Natural killer cell treated with Interleukin-12 subunit alpha and Interleukin-12 subunit beta and Interleukin-15 and Interleukin-18, amount 100 ng/mL, for 72 hours (primary cell): ENCODE measurements at regions not wholly inside any gene's neighbourhood (a gene's known extent, or its start where the extent isn't known, plus 50 kb on each side); places are given as distances from the start of the nearest gene placed in this dataset.
A peak's percentile ranks its signal among the peaks of the same experiment; 100 is the strongest.

ENCODE experiments used
- ATAC-seq, 2 donors: fragments of 150-1000 bp; cut with Tn5 transposase in 1 of 2; sonication (Bioruptor Pico), chemical (Tn5 transposase) in 1 of 2; 2 replicates each; pipeline ENCODE4 v1.10.0; 2021
- DNase-seq: peaks from one replicate; pipeline ENCODE4 v3.0.0; 2022; ENCODE audit warnings: low spot score
- H3K27ac Mint-ChIP-seq, 2 donors: 1 replicate in 1 of 2; 2 replicates in 1 of 2; pipeline ENCODE4 v1.8.0; 2022; ENCODE audit warnings: mixed read lengths in 2 of 2, mild to moderate bottlenecking in 1 of 2, moderate library complexity in 1 of 2
- H3K27me3 Mint-ChIP-seq, 2 donors: 1 replicate in 1 of 2; 2 replicates in 1 of 2; pipeline ENCODE4 v1.8.0; 2022; ENCODE audit warnings: mixed read lengths in 2 of 2
- H3K36me3 Mint-ChIP-seq: one replicate; pipeline ENCODE4 v1.8.0; 2022; ENCODE audit warnings: mixed read lengths
- H3K4me1 Mint-ChIP-seq, 2 donors: 1 replicate in 1 of 2; 2 replicates in 1 of 2; pipeline ENCODE4 v1.8.0; 2022; ENCODE audit warnings: low read depth in 2 of 2, mixed read lengths in 2 of 2, mild to moderate bottlenecking in 1 of 2
- H3K4me3 Mint-ChIP-seq: one replicate; pipeline ENCODE4 v1.8.0; 2022; ENCODE audit warnings: mixed read lengths
- H3K9me3 Mint-ChIP-seq: 2 replicates; pipeline ENCODE4 v1.8.0; 2022; ENCODE audit warnings: mixed read lengths

DNA sequence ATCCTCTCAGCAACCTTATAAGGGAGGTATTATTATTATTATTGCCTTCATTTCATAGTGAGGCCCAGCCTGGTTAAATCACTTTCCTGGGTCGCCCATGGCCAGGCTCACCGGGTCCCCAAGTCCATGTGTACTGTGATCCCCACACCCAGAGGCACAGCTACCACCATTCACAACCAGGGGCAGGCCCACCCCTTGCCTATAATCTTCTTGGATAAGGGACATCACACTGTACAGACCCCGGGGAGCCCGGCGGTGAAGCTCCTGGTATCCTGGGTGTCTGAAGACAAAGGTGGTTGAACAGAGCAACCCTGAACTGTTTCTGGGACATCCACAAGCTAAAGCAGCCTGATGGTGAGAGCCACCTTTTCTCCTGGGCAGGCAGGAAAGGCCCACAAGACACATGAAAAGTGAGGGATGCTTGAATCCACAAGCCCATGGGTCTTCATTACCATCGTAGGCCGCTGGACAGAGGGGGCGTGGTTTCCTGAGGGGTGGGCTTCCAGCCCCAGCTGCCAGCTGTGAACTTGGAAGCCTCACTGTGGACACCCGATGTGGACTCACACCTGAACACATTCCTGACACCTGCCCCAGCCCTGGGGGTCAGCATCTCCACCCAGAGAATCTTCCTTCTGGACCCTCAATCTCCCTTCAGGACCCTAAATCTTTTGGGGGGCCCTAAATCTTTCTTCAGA, 185.5 kb upstream of the PMEPA1 start:
- Mint-ChIP-seq H3K9me3 (no peaks in the 10 kb centered on the region), H3K36me3 (no peaks in the 10 kb centered on the region), H3K27ac (no peak overlapping the region), H3K4me3 (no peak overlapping the region), H3K4me1 (no peaks in the 10 kb centered on the region), H3K27me3 (peaks cover 10 to 19% of the 10 kb centered on the region in 2 donors)
- DNase-seq (peak; percentile 8), ATAC-seq (no peak)

DNA sequence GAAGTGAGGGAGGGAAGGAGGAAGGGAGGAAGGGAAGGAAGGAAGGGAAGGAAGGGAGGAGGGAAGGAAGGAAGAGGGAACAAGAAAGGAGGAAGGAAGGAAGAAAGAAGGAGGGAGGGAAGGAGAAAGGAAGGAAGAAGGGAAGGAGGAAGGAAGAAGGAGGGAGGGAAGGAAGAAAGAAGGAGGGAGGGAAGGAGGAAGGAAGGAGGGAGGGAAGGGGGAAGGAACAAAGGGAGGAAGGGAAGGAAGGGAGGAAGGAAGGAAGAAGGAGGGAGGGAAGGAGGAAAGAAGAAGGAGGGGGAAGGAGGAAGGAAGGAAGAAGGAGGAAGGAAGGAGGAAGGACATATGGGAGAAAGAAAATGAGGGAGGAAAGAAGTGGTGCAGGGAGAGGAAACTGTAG, 184.7 kb upstream of the PMEPA1 start:
- no peaks in the 10 kb centered on the region for H3K9me3 Mint-ChIP-seq
- H3K36me3 Mint-ChIP-seq: no peaks in the 10 kb centered on the region
- ATAC-seq (no peak), DNase-seq (no peak)
- H3K27me3 Mint-ChIP-seq: peaks cover 12 to 14% of the 10 kb centered on the region in 2 donors
- no peak overlapping the region for H3K27ac Mint-ChIP-seq
- H3K4me1 Mint-ChIP-seq: no peaks in the 10 kb centered on the region
- no peak overlapping the region for H3K4me3 Mint-ChIP-seq

DNA sequence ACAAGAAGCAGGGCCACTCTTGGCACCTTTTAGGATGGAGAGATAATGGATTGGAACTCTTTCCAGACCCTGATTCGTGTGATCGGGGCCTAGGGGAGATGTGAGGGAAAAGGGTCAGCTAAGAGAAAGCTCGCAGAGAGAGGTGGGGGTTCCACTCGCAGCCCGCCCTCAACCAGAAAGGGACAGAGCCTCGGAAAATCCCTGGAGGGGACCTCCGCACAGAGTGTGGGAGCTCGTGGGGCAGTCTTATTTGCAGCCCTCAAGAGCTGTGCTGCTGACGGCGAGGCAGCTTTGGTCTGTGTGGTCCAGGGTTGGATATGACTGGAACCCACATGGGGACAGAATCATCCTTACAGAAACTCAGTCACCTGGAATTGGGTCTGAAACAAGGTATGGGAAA, 184.3 kb upstream of the PMEPA1 start:
- H3K27me3 Mint-ChIP-seq: peaks cover 10% of the 10 kb centered on the region in 2 donors
- ATAC-seq (no peak), DNase-seq (peak; percentile 38)
- H3K27ac Mint-ChIP-seq: no peak overlapping the region
- H3K4me3 Mint-ChIP-seq: no peak overlapping the region
- H3K4me1 Mint-ChIP-seq: no peaks in the 10 kb centered on the region
- H3K36me3 Mint-ChIP-seq: no peaks in the 10 kb centered on the region
- no peaks in the 10 kb centered on the region for H3K9me3 Mint-ChIP-seq

GRCh38 chr20:57893366-57893999, 183.7 kb upstream of the PMEPA1 start:
- Mint-ChIP-seq H3K27me3 (peaks cover 8 to 9% of the 10 kb centered on the region in 2 donors), H3K4me1 (no peaks in the 10 kb centered on the region), H3K4me3 (no peak overlapping the region), H3K36me3 (no peaks in the 10 kb centered on the region), H3K27ac (peak overlapping the region in 1 of 2 donors; percentile 42), H3K9me3 (no peaks in the 10 kb centered on the region)
- ATAC-seq (no peak), DNase-seq (peak; percentile 13)

- H3K27me3 Mint-ChIP-seq: peaks cover 13 to 19% of the 10 kb centered on the region in 2 donors
- no peaks in the 10 kb centered on the region for H3K9me3 Mint-ChIP-seq
- H3K4me1 Mint-ChIP-seq: no peaks in the 10 kb centered on the region
- no peak overlapping the region for H3K4me3 Mint-ChIP-seq
- no peak for ATAC-seq
- DNase-seq: peak; percentile 54
- H3K27ac Mint-ChIP-seq: no peak overlapping the region
- H3K36me3 Mint-ChIP-seq: no peaks in the 10 kb centered on the region
Observed at GRCh38 chr20:57892471-57892870, 182.7 kb upstream of the PMEPA1 start.

DNA sequence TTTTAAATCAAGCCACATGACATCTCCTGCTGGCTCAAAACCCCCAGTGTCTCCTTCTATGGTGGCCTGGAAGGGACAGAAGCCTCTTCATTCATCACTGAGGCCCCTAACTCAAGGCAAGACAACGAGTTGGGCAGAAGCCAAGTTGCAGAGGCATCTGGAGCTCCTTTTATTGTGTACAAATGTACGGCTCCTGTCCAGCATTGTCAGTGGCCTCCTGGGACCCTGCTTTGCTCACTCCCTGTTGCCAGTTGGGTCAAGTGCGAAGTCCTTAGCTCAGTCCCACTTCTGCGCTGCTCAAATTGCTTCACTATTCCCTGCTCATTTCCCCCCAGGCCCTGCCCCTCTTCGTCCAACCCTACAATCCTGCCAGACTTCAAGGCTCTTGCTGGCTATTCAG, 181.2 kb upstream of the PMEPA1 start:
- Mint-ChIP-seq H3K4me1 (no peaks in the 10 kb centered on the region), H3K27me3 (peaks cover 16 to 28% of the 10 kb centered on the region in 2 donors), H3K4me3 (no peak overlapping the region), H3K36me3 (no peaks in the 10 kb centered on the region), H3K27ac (no peak overlapping the region), H3K9me3 (no peaks in the 10 kb centered on the region)
- no peak for ATAC-seq
- peak; percentile 1 for DNase-seq

DNA sequence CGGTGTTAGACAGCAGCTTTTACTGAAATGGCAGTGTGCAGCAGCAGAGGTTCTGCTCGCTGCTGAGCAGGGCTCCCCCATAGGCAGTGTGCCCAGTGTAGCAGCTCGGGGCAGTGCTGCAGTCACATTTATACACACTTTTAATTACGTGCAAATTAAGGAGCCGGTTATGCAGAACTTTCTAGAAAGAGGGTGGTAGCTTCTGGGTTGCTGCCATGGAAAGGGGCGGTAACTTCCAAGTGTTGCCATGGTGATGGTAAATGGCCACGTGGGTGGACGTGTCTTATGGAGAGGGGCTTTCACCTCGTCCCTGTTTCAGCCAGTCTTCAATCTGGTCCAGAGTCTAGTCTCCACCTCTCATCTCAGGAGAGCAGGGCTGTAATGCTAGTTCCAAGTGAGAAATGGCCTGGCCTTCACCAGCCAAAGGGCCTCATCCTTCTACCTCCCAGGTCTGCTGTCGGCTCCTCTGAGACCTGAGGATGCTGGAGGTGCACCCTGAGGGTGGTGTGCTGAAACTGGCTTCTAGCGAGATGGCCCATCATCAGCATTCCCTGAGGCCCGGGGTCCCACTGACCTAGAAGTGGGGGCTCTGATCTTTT, 180.5 kb upstream of the PMEPA1 start:
- ATAC-seq (no peak), DNase-seq (peak; percentile 1)
- H3K36me3 Mint-ChIP-seq: no peaks in the 10 kb centered on the region
- H3K4me3 Mint-ChIP-seq: no peak overlapping the region
- H3K4me1 Mint-ChIP-seq: no peaks in the 10 kb centered on the region
- no peak overlapping the region for H3K27ac Mint-ChIP-seq
- H3K9me3 Mint-ChIP-seq: no peaks in the 10 kb centered on the region
- peaks cover 16 to 28% of the 10 kb centered on the region in 2 donors for H3K27me3 Mint-ChIP-seq

DNA sequence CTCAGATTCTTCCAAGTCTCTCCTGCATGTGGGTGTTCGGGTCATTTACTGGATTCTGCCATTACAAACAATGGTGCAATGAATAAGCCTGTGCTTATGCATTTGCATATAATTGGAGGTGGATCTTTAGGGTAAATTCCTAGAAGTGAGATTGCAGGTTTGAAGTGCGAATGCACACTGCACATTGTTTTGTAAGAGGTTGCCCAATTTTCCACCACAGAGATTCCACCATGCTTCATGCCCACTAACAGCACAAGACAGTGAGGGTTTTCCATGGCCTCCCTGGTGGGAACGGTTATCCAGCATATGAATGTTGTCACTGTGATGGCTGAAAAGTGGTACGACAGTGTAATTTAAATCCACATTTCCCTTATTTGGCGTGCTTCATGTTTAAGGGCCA, 178.8 kb upstream of the PMEPA1 start:
- no peaks in the 10 kb centered on the region for H3K36me3 Mint-ChIP-seq
- peaks cover 19 to 32% of the 10 kb centered on the region in 2 donors for H3K27me3 Mint-ChIP-seq
- no peaks in the 10 kb centered on the region for H3K4me1 Mint-ChIP-seq
- H3K4me3 Mint-ChIP-seq: no peak overlapping the region
- H3K27ac Mint-ChIP-seq: no peak overlapping the region
- ATAC-seq: peak in 1 of 2 donors; percentile 59
- no peaks in the 10 kb centered on the region for H3K9me3 Mint-ChIP-seq
- DNase-seq: peak; percentile 56

DNA sequence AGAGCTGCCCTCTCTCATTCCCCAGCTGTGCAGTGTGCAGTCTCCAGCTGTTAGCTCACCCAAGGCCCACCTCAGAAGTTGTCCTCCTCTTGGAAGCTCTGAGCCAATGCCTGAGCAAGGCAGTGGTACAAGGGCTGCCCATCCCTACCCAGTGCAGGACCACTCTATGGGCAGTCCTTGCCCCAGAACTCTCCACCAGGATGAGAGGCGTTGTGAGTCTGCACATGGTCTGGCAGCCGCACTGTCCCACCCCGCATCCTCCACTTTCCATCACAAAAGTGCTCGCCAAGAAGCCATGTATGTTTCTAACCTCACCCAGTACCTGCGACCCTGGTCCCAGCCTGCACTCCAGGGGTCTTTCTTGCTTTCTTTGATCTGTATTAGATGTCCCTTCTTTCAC, 175.1 kb upstream of the PMEPA1 start:
- no peaks in the 10 kb centered on the region for H3K36me3 Mint-ChIP-seq
- H3K4me1 Mint-ChIP-seq: no peaks in the 10 kb centered on the region
- peak in 1 of 2 donors; percentile 34 for ATAC-seq
- no peak overlapping the region for H3K27ac Mint-ChIP-seq
- peaks cover 18 to 36% of the 10 kb centered on the region in 2 donors for H3K27me3 Mint-ChIP-seq
- no peak overlapping the region for H3K4me3 Mint-ChIP-seq
- no peaks in the 10 kb centered on the region for H3K9me3 Mint-ChIP-seq
- peak; percentile 55 for DNase-seq

GRCh38 chr20:57883761-57884160, 173.9 kb upstream of the PMEPA1 start:
- no peak overlapping the region for H3K27ac Mint-ChIP-seq
- DNase-seq (peak; percentile 25), ATAC-seq (no peak)
- no peaks in the 10 kb centered on the region for H3K4me1 Mint-ChIP-seq
- peaks cover 17 to 44% of the 10 kb centered on the region in 2 donors for H3K27me3 Mint-ChIP-seq
- H3K36me3 Mint-ChIP-seq: no peaks in the 10 kb centered on the region
- H3K9me3 Mint-ChIP-seq: no peaks in the 10 kb centered on the region
- no peak overlapping the region for H3K4me3 Mint-ChIP-seq

- H3K4me1 Mint-ChIP-seq: no peaks in the 10 kb centered on the region
- H3K27me3 Mint-ChIP-seq: peaks cover 14 to 40% of the 10 kb centered on the region in 2 donors
- no peaks in the 10 kb centered on the region for H3K36me3 Mint-ChIP-seq
- H3K4me3 Mint-ChIP-seq: no peak overlapping the region
- H3K27ac Mint-ChIP-seq: no peak overlapping the region
- no peak for ATAC-seq
- DNase-seq: no peak
- H3K9me3 Mint-ChIP-seq: no peaks in the 10 kb centered on the region
Observed at GRCh38 chr20:57883224-57883623, 173.4 kb upstream of the PMEPA1 start.

DNA sequence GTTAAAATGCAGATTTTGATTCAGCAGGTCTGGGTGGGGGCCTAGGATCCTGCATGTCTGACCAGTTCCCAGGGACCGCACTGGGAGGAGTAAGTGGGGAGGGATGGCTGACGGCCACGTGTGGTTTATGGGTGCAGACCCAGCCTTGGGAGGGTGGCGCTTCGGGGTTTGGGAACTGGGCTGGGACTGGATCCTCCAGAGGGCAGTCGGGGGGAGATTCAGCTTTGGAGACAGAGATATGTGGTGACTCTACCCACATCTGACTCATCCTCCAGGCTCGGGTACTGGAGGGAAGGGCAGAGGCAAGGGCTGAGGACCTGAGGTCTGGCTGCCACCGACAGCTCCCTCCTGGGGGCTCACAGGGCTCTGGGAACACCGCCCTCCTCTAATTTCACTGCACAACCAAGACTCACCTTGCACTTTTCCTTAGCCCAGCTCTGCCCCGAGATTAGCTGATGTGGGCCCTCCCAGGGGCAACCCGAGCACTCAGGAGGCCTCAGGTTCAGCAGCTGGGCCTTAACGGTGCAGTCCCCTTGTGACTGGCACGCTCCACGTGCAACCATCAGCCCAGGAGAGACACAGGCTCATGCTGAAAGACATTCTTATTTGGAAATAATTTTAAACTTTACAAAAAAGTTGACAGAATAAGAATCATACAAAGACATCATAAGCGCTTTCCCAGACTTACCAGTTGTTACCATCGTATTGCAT, 172.8 kb upstream of the PMEPA1 start:
- Mint-ChIP-seq H3K27me3 (peaks cover 17 to 34% of the 10 kb centered on the region in 2 donors), H3K36me3 (no peaks in the 10 kb centered on the region), H3K9me3 (no peaks in the 10 kb centered on the region), H3K4me3 (no peak overlapping the region), H3K4me1 (no peaks in the 10 kb centered on the region), H3K27ac (no peak overlapping the region)
- ATAC-seq: no peak
- DNase-seq: peak; percentile 37

GRCh38 chr20:57881466-57882385, 171.9 kb upstream of the PMEPA1 start:
- H3K4me1 Mint-ChIP-seq: no peaks in the 10 kb centered on the region
- H3K27ac Mint-ChIP-seq: no peak overlapping the region
- peaks cover 18 to 25% of the 10 kb centered on the region in 2 donors for H3K27me3 Mint-ChIP-seq
- H3K9me3 Mint-ChIP-seq: no peaks in the 10 kb centered on the region
- ATAC-seq (peak in 1 of 2 donors; percentile 22), DNase-seq (peak; percentile 40)
- H3K36me3 Mint-ChIP-seq: no peaks in the 10 kb centered on the region
- H3K4me3 Mint-ChIP-seq: no peak overlapping the region
